ENCODE measurements at regions not wholly inside any gene's neighbourhood (a gene's known extent, or its start where the extent isn't known, plus 50 kb on each side); places are given as distances from the start of the nearest gene placed in this dataset.

DNA sequence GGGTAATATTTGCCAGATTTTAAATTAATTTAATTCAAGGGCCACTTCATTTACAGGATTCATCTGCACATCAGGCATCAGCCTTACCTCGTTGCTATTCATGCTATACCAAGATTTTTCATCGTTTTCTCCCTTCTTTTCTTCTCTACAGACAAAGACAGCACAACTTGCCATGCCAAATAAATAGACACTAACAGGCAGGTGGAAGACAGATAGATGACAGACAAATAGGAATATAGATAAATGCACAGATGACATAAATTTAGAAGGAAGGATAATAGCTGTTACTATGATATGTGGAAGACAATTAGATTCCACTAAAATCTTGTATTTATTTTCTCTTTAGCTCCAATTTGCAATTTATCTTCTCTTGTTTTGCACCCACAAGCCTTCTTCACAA, 164.5 kb upstream of the ARX start:
- TF ChIP-seq EZH2 (IDR thresholded peaks at IDR 0.05; ENCODE audit: insufficient read depth, poor library complexity, severe bottlenecking) (no peak), EZH2phosphoT487 (IDR thresholded peaks at IDR 0.05; ENCODE audit: insufficient read depth, low read depth) (no peak)

Measured in GM23248 (cell line).